Mesenchymal stem cell (in vitro differentiated cells and primary cell): ENCODE measurements at regions not wholly inside any gene's neighbourhood (a gene's known extent, or its start where the extent isn't known, plus 50 kb on each side); places are given as distances from the start of the nearest gene placed in this dataset. TPM values are rescaled to one million over a fixed set of nuclear protein-coding genes. Genes with fewer than 3 reads are reported as not detected.

ENCODE experiments used
- DNase-seq: peaks from one replicate; pipeline ENCODE4 v3.0.0-alpha.2; 2013
- H2AFZ ChIP-seq: one replicate; pipeline ENCODE4 v1.6.1; 2013; ENCODE audit warnings: low read depth, mild to moderate bottlenecking, control low read depth, inconsistent platforms, low read length, moderate library complexity
- H2AK5ac ChIP-seq: 2 replicates; pipeline ENCODE4 v1.6.1; 2013; ENCODE audit warnings: low read length, moderate library complexity, mild to moderate bottlenecking, inconsistent platforms; ENCODE audit not compliant: severe bottlenecking
- H2BK120ac ChIP-seq: one replicate; pipeline ENCODE4 v1.6.1; 2013; ENCODE audit warnings: low read depth, mild to moderate bottlenecking, inconsistent platforms, low read length, moderate library complexity
- H2BK12ac ChIP-seq, 2 experiments: one replicate each; pipeline ENCODE4 v1.6.1; 2013; ENCODE audit warnings: inconsistent platforms in 2 of 2, low read length in 2 of 2, mild to moderate bottlenecking in 2 of 2, moderate library complexity in 2 of 2, control low read depth in 1 of 2
- H2BK15ac ChIP-seq: one replicate; pipeline ENCODE4 v1.6.1; 2013; ENCODE audit warnings: mild to moderate bottlenecking, low read depth, inconsistent platforms; ENCODE audit not compliant: poor library complexity, severe bottlenecking
- H2BK5ac ChIP-seq: 2 replicates; pipeline ENCODE4 v1.6.1; 2013; ENCODE audit warnings: low read depth, mild to moderate bottlenecking, low read length, control low read depth, inconsistent platforms; ENCODE audit not compliant: poor library complexity, severe bottlenecking
- H3K14ac ChIP-seq, 2 experiments: one replicate each; pipeline ENCODE4 v1.6.1; 2013; ENCODE audit warnings: inconsistent platforms in 2 of 2, low read length in 2 of 2, control low read depth in 1 of 2, mild to moderate bottlenecking in 1 of 2, moderate library complexity in 1 of 2
- H3K18ac ChIP-seq, 2 experiments: one replicate each; pipeline ENCODE4 v1.6.1; 2013; ENCODE audit warnings: inconsistent platforms in 2 of 2, low read length in 2 of 2, control low read depth in 1 of 2, low read depth in 1 of 2, mild to moderate bottlenecking in 1 of 2
- H3K23ac ChIP-seq, 2 experiments: one replicate each; pipeline ENCODE4 v1.6.1; 2013; ENCODE audit warnings: inconsistent platforms in 2 of 2, low read length in 2 of 2, mild to moderate bottlenecking in 2 of 2, moderate library complexity in 2 of 2, control low read depth in 1 of 2
- H3K27ac ChIP-seq: 2 replicates; pipeline ENCODE4 v1.5.1; 2013; ENCODE audit warnings: mild to moderate bottlenecking, moderate library complexity, low read length, control low read depth, inconsistent platforms; ENCODE audit not compliant: poor library complexity, severe bottlenecking
- H3K27me3 ChIP-seq, 2 experiments: 2 replicates each; pipeline versions ENCODE4 v1.6.1 to v1.7.0; 2013; ENCODE audit warnings: low read length in 2 of 2, mild to moderate bottlenecking in 2 of 2, moderate library complexity in 2 of 2, control low read depth in 1 of 2, inconsistent platforms in 1 of 2; ENCODE audit not compliant: control insufficient read depth in 1 of 2, insufficient read depth in 1 of 2
- H3K36me3 ChIP-seq, 2 experiments: 2 replicates each; pipeline versions ENCODE4 v1.6.1 to v1.7.0; 2013; ENCODE audit warnings: low read length in 2 of 2, control low read depth in 1 of 2, inconsistent platforms in 1 of 2, low read depth in 1 of 2, mild to moderate bottlenecking in 1 of 2; ENCODE audit not compliant: insufficient read depth in 2 of 2, control insufficient read depth in 1 of 2
- H3K4ac ChIP-seq, 2 experiments: one replicate each; pipeline ENCODE4 v1.6.1; 2013; ENCODE audit warnings: inconsistent platforms in 2 of 2, low read length in 2 of 2, mild to moderate bottlenecking in 2 of 2, moderate library complexity in 2 of 2, control low read depth in 1 of 2, low read depth in 1 of 2
- H3K4me1 ChIP-seq: 2 replicates; pipeline ENCODE4 v1.6.1; 2013; ENCODE audit warnings: low read depth, low read length, control low read depth; ENCODE audit not compliant: control insufficient read depth, insufficient read depth
- H3K4me2 ChIP-seq: 2 replicates; pipeline ENCODE4 v1.6.1; 2013; ENCODE audit warnings: low read length, mild to moderate bottlenecking, inconsistent platforms; ENCODE audit not compliant: poor library complexity, severe bottlenecking
- H3K4me3 ChIP-seq, 2 experiments: 2 replicates each; pipeline versions ENCODE4 v1.5.1 to v1.7.0; 2013; ENCODE audit warnings: low read length in 2 of 2, mild to moderate bottlenecking in 2 of 2, control low read depth in 1 of 2, low read depth in 1 of 2; ENCODE audit not compliant: insufficient read depth in 1 of 2
- H3K79me1 ChIP-seq: replicated peaks from 2 replicates; pipeline ENCODE4 v1.6.1; 2013; ENCODE audit warnings: mild to moderate bottlenecking, control low read depth, low read length, inconsistent platforms; ENCODE audit not compliant: poor library complexity, severe bottlenecking
- H3K9ac ChIP-seq: 2 replicates; pipeline ENCODE4 v1.7.0; 2013; ENCODE audit warnings: mild to moderate bottlenecking, low read length, moderate library complexity
- H3K9me3 ChIP-seq: 2 replicates; pipeline ENCODE4 v1.7.0; 2013; ENCODE audit warnings: mild to moderate bottlenecking, low read length; ENCODE audit not compliant: control insufficient read depth
- H4K8ac ChIP-seq: one replicate; pipeline ENCODE4 v1.6.1; 2013; ENCODE audit warnings: inconsistent platforms, mild to moderate bottlenecking, low read length, moderate library complexity
- H4K91ac ChIP-seq: one replicate; pipeline ENCODE4 v1.6.1; 2013; ENCODE audit warnings: mild to moderate bottlenecking, low read length, inconsistent platforms
- WGBS: methylation state at CpG from one replicate; pipeline ENCODE4 v1.1.7; 2013; ENCODE audit warnings: mixed read lengths; 5-methylcytosine and 5-hydroxymethylcytosine counted together
- small RNA-seq: library from polyadenylated mRNA; stranded (forward); fragments of <200 nt; extraction: miRNeasy Mini kit (QIAGEN cat#:217004); gene quantifications from one replicate; pipeline ENCODE3, GENCODE V24; 2013; ENCODE audit warnings: low read depth

DNA sequence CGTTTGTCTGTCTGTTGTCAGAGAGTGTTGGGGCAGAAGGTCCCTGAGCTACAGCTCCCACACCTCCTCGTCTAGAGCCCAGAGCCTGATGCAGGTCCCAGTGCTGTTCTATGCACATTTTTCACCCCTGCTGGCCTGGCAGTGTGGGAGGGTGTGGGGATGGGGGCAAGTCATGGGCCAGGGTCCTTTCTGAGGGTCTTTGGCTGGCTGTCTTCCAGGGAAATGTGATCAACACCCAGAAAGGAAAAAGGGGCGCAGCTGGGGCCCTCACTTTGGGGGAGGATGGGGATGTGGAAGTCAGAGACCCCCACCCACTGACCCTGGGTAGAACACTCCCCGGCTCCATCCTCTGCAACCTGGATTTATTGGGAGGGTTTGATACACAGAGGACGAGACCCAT lies 50.0 kb upstream of the ZNF716 start:
- Histone ChIP-seq H3K4me3 (no peak overlapping the region), H3K9me3 (peaks cover 8% of the 10 kb centered on the region)

More for the DNA sequence above, 50.0 kb upstream of the ZNF716 start:
- 80% methylated on average over 4 of the region's 5 CpGs for WGBS
- Histone ChIP-seq H3K23ac (no peak overlapping the region), H3K79me1 (no peaks in the 10 kb centered on the region), H4K91ac (no peak overlapping the region), H4K8ac (no peak overlapping the region), H3K9ac (no peak overlapping the region), H3K14ac (no peak overlapping the region), H2AK5ac (no peak overlapping the region), H2BK120ac (no peak overlapping the region), H3K18ac (no peak overlapping the region), H2AFZ (no peak overlapping the region), H2BK5ac (no peak overlapping the region), H3K27me3 (no peaks in the 10 kb centered on the region), H3K36me3 (no peaks in the 10 kb centered on the region), H2BK15ac (no peak overlapping the region), H3K4me1 (no peaks in the 10 kb centered on the region), H3K4ac (no peak overlapping the region), H3K27ac (no peak overlapping the region), H3K4me2 (no peak overlapping the region), H2BK12ac (no peak overlapping the region)
- no peak for DNase-seq

Small RNA genes lying in the stretch of these regions (small RNA-seq; reads per million reads assigned to genes)
- gene RNU7-157P, result not detected
